K562 (cell line): ENCODE measurements at regions not wholly inside any gene's neighbourhood (a gene's known extent, or its start where the extent isn't known, plus 50 kb on each side); places are given as distances from the start of the nearest gene placed in this dataset.

ENCODE experiments used
- ATAC-seq: fragments of 200-7000 bp; cut with Tn5 transposase; 3 replicates; pipeline ENCODE4 v1.9.1; 2020; ENCODE audit warnings: moderate library complexity
- BruUV-seq: library from RNA; stranded (reverse); fragments of 400-500 nt; replicated peaks from 2 replicates; lab custom pipeline; 2021; lab: Mats Ljungman, UMichigan
- CTCF ChIA-PET: fragments of 300-600 bp; formaldehyde crosslinking; extraction: SDS; loops from one replicate; lab custom pipeline; 2021; ENCODE audit warnings: low intra/inter-chr PET ratio; lab: Yijun Ruan, JAX
- POLR2A ChIA-PET: fragments of 300-600, 350-650 bp; sonication (Branson Sonifier 250); formaldehyde crosslinking; extraction: SDS; loops from one replicate; lab custom pipeline; 2021; ENCODE audit warnings: antibody characterized with exemption, inconsistent platforms; lab: Yijun Ruan, JAX
- DNase-seq, 4 experiments: peaks; one replicate each; pipeline versions ENCODE4 v3.0.0 to v3.0.0-alpha.2; 2011 to 2018; ENCODE audit warnings: low spot score in 3 of 4, mixed read lengths in 3 of 4; ENCODE audit errors: extremely low read depth in 1 of 4
- FAIRE-seq: peaks from 2 replicates; lab custom pipeline; 2011; peaks lifted over from hg19 to GRCh38; lab: Jason Lieb, UNC
- H2AFZ ChIP-seq: 2 replicates; pipeline ENCODE4 v1.6.0; 2011; ENCODE audit warnings: low read depth, low read length, control low read depth, inconsistent platforms
- H3K27ac ChIP-seq: fragments of 200-600 bp; 3 replicates; pipeline ENCODE4 v1.8.0; 2011; ENCODE audit warnings: low read depth, mild to moderate bottlenecking, control low read depth, inconsistent platforms, low read length, moderate library complexity, mixed read lengths; ENCODE audit errors: extremely low read depth
- H3K27me3 ChIP-seq, 2 experiments: fragments of 300-600 bp in 1 of 2; 2 replicates in 1 of 2; 3 replicates in 1 of 2; pipeline versions ENCODE4 v1.6.0 to v1.8.0; 2011; ENCODE audit warnings: inconsistent platforms in 2 of 2, low read length in 2 of 2, mild to moderate bottlenecking in 1 of 2, mixed read lengths in 1 of 2, moderate library complexity in 1 of 2; ENCODE audit not compliant: control insufficient read depth in 2 of 2, insufficient read depth in 2 of 2
- H3K36me3 ChIP-seq: fragments of 300-600 bp; 3 replicates; pipeline ENCODE4 v1.8.0; 2011; ENCODE audit warnings: mild to moderate bottlenecking, low read length, inconsistent platforms; ENCODE audit not compliant: control insufficient read depth, insufficient read depth
- H3K4me1 ChIP-seq, 2 experiments: fragments of 200-600 bp in 1 of 2; replicated peaks in 1 of 2; 2 replicates in 1 of 2; 3 replicates in 1 of 2; pipeline versions ENCODE4 v1.5.1 to v1.8.0; 2011; ENCODE audit warnings: inconsistent platforms in 2 of 2, low read length in 2 of 2, mild to moderate bottlenecking in 1 of 2, mixed read lengths in 1 of 2, moderate library complexity in 1 of 2; ENCODE audit not compliant: control insufficient read depth in 2 of 2, insufficient read depth in 2 of 2
- H3K4me2 ChIP-seq: 2 replicates; pipeline ENCODE4 v1.6.1; 2011; ENCODE audit warnings: low read length, control low read depth, inconsistent platforms, mixed read lengths; ENCODE audit not compliant: insufficient read depth
- H3K4me3 ChIP-seq: fragments of 200-600 bp; sonication (generic), shearing (Covaris generic); 2 replicates; pipeline ENCODE4 v1.5.1; 2016; ENCODE audit warnings: control low read depth, inconsistent platforms
- H3K79me2 ChIP-seq: fragments of 200-600 bp; 3 replicates; pipeline ENCODE4 v1.8.0; 2011; ENCODE audit warnings: low read length, inconsistent platforms; ENCODE audit not compliant: control insufficient read depth, insufficient read depth
- H3K9ac ChIP-seq, 2 experiments: 2 replicates each; pipeline versions ENCODE4 v1.6.0 to v1.6.1; 2011; ENCODE audit warnings: low read depth in 2 of 2, low read length in 2 of 2, control low read depth in 1 of 2, inconsistent platforms in 1 of 2, mild to moderate bottlenecking in 1 of 2, mixed read lengths in 1 of 2; ENCODE audit not compliant: insufficient read depth in 1 of 2
- H3K9me1 ChIP-seq: one replicate; pipeline ENCODE4 v1.6.0; 2011; ENCODE audit warnings: inconsistent platforms, mild to moderate bottlenecking, low read length, moderate library complexity; ENCODE audit not compliant: control insufficient read depth, insufficient read depth
- H3K9me3 ChIP-seq: replicated peaks from 2 replicates; pipeline ENCODE4 v1.5.1; 2011; ENCODE audit warnings: low read depth, low read length, inconsistent platforms; ENCODE audit not compliant: control insufficient read depth, insufficient read depth
- H4K20me1 ChIP-seq: replicated peaks from 2 replicates; pipeline ENCODE4 v1.6.1; 2011; ENCODE audit warnings: low read length, inconsistent platforms, mixed read lengths; ENCODE audit not compliant: control insufficient read depth, insufficient read depth
- ZFP36 ChIP-seq: fragments of 150-350 bp; IDR thresholded peaks from 2 replicates; pipeline ENCODE4 v1.6.1; 2018; ENCODE audit warnings: low read length, low read depth; ENCODE audit not compliant: partially characterized antibody
- WGBS: fragments of 100-300 bp; shearing (Covaris generic); methylation state at CpG from one replicate; pipeline ENCODE4 v1.1.6; 2016; ENCODE audit warnings: low coverage, mixed read lengths; ENCODE audit not compliant: insufficient coverage; ENCODE audit errors: missing lambda C conversion rate; 5-methylcytosine and 5-hydroxymethylcytosine counted together
- in situ Hi-C: fragments of 300-500 bp; cut with MboI; formaldehyde crosslinking; loops from 4 replicates; pipeline ENCODE4 v1.15.0; 2018; ENCODE audit warnings: inconsistent platforms, mixed read lengths
- intact Hi-C: fragments of 100-400 bp; cut with micrococcal nuclease; formaldehyde crosslinking; loops from 2 replicates; pipeline ENCODE4 v1.14.2; 2022
- TF ChIP-seq, protein P1 (sequence below): sonication (generic); formaldehyde crosslinking; IDR thresholded peaks from 2 replicates; pipeline ENCODE4 v1.4.0; 2020; ENCODE audit warnings: mild to moderate bottlenecking, missing genetic modification reagents

DNA sequence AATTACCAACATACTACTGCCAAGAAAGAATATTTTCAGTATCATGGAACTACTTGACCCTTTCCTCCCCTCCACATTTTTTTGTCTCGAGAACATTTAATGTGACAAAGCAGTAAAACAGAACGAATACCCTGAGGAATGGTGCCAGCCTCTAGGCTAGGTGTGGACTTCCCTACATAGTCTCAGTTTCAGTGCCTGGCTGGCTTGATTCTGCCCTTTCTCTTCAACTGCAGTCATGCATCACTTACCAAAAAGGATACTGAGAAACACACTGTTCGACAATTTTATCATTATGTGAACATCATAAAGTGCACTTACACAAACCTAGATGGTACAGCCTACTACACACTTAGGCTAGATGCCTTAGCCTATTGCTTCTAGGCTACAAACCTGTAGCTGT is 305.3 kb upstream of the HNRNPA3 start (continued):
- TF ChIP-seq, protein P1, sequence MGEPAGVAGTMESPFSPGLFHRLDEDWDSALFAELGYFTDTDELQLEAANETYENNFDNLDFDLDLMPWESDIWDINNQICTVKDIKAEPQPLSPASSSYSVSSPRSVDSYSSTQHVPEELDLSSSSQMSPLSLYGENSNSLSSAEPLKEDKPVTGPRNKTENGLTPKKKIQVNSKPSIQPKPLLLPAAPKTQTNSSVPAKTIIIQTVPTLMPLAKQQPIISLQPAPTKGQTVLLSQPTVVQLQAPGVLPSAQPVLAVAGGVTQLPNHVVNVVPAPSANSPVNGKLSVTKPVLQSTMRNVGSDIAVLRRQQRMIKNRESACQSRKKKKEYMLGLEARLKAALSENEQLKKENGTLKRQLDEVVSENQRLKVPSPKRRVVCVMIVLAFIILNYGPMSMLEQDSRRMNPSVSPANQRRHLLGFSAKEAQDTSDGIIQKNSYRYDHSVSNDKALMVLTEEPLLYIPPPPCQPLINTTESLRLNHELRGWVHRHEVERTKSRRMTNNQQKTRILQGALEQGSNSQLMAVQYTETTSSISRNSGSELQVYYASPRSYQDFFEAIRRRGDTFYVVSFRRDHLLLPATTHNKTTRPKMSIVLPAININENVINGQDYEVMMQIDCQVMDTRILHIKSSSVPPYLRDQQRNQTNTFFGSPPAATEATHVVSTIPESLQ (CRISPR knock-in tag) = no peak
- TF ChIP-seq, all 486 proteins: peak for 0

GRCh38 chr2:176910828-176911227 is 301.8 kb upstream of the HNRNPA3 start:
- no peak overlapping the region for H3K4me2 ChIP-seq
- H3K27ac ChIP-seq = no peak overlapping the region
- no peaks in the 10 kb centered on the region for H3K9me1 ChIP-seq
- in situ Hi-C loops = no loop called here
- no peaks in the 10 kb centered on the region for H3K79me2 ChIP-seq
- no peaks in the 10 kb centered on the region for H4K20me1 ChIP-seq
- FAIRE-seq = no peak
- no peaks in the 10 kb centered on the region for H3K36me3 ChIP-seq
- no peak for DNase-seq
- H3K9me3 ChIP-seq = no peaks in the 10 kb centered on the region
- H3K27me3 ChIP-seq = no peaks in the 10 kb centered on the region
- H3K4me1 ChIP-seq = no peaks in the 10 kb centered on the region
- H3K4me3 ChIP-seq = no peak overlapping the region
- no peak overlapping the region for H3K9ac ChIP-seq
- 0% methylated on average over 3 of the region's 3 CpGs for WGBS
- no peak for ATAC-seq
- CTCF ChIA-PET = no interaction called here
- no peak overlapping the region for H2AFZ ChIP-seq
- no TSS peak for BruUV-seq
- intact Hi-C loops = no loop called here
- no peak for TF ChIP-seq ZFP36
- POLR2A ChIA-PET = interaction anchor here (0.6 to 0.8 kb wide), 2 partner anchors 135 to 841 kb away, joined by 3 to 4 read pairs; no protein-coding TSS in a partner anchor
